Mammary epithelial cell (primary cell): ENCODE measurements at regions not wholly inside any gene's neighbourhood (a gene's known extent, or its start where the extent isn't known, plus 50 kb on each side); places are given as distances from the start of the nearest gene placed in this dataset.
"Not testable (repeated sequence)": the region's sequence is repeated elsewhere in the genome, so short reads cannot be mapped to it uniquely, and the experiment has no call there.

Experiments
- EZH2 ChIP-seq: IDR thresholded peaks from 2 replicates; pipeline ENCODE4 v1.6.1; 2012; ENCODE audit warnings: low read length, inconsistent platforms, borderline replicate concordance
- TF ChIP-seq, protein P1 (sequence below), 2 donors: IDR thresholded peaks in 1 of 2; conservative IDR thresholded peaks in 1 of 2; 2 replicates each; pipeline ENCODE4 v1.5.1; 2011 to 2012; ENCODE audit warnings: inconsistent platforms in 2 of 2, low read length in 2 of 2, mild to moderate bottlenecking in 2 of 2, control low read depth in 1 of 2, low read depth in 1 of 2; ENCODE audit not compliant: insufficient read depth in 1 of 2; ENCODE audit errors: extremely low read depth in 1 of 2

GRCh38 chr4:49626478-49626877, 640.4 kb downstream of the CWH43 start:
- TF ChIP-seq, protein P1, sequence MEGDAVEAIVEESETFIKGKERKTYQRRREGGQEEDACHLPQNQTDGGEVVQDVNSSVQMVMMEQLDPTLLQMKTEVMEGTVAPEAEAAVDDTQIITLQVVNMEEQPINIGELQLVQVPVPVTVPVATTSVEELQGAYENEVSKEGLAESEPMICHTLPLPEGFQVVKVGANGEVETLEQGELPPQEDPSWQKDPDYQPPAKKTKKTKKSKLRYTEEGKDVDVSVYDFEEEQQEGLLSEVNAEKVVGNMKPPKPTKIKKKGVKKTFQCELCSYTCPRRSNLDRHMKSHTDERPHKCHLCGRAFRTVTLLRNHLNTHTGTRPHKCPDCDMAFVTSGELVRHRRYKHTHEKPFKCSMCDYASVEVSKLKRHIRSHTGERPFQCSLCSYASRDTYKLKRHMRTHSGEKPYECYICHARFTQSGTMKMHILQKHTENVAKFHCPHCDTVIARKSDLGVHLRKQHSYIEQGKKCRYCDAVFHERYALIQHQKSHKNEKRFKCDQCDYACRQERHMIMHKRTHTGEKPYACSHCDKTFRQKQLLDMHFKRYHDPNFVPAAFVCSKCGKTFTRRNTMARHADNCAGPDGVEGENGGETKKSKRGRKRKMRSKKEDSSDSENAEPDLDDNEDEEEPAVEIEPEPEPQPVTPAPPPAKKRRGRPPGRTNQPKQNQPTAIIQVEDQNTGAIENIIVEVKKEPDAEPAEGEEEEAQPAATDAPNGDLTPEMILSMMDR (conservative IDR thresholded peaks at IDR 0.05 in 1 of 2, IDR thresholded peaks at IDR 0.05 in 1 of 2; ENCODE audit: extremely low read depth in 1 of 2, insufficient read depth in 1 of 2, low read depth in 1 of 2, low read length in 2 of 2): not testable (repeated sequence)
- not testable (repeated sequence) for TF ChIP-seq EZH2
